WTC11 (cell line): ENCODE measurements at regions not wholly inside any gene's neighbourhood (a gene's known extent, or its start where the extent isn't known, plus 50 kb on each side); places are given as distances from the start of the nearest gene placed in this dataset.

Source experiments
- ATAC-seq: fragments of 200-7000 bp; cut with Tn5 transposase; 2 replicates; pipeline ENCODE4 v1.10.0; 2021; ENCODE audit warnings: mild to moderate bottlenecking, moderate library complexity
- CTCF ChIA-PET: fragments of 300-600 bp; sonication (Branson Sonifier 250); formaldehyde crosslinking; loops from one replicate; lab custom pipeline; 2021; ENCODE audit warnings: antibody characterized with exemption; lab: Charles Lee
- POLR2A ChIA-PET: fragments of 350-600 bp; sonication (Branson Sonifier 250); formaldehyde crosslinking; loops from one replicate; lab custom pipeline; 2021; ENCODE audit warnings: antibody characterized with exemption; lab: Charles Lee
- DNase-seq: peaks from one replicate; pipeline ENCODE4 v3.0.0; 2021; ENCODE audit warnings: low spot score
- H3K27ac Mint-ChIP-seq: 2 replicates; pipeline ENCODE4 v1.8.0; 2021; ENCODE audit warnings: mixed read lengths
- H3K27me3 Mint-ChIP-seq: 2 replicates; pipeline ENCODE4 v1.8.0; 2021; ENCODE audit warnings: low read depth, mild to moderate bottlenecking, moderate library complexity, mixed read lengths
- H3K36me3 Mint-ChIP-seq: 2 replicates; pipeline ENCODE4 v1.8.0; 2021; ENCODE audit warnings: mixed read lengths
- H3K4me1 Mint-ChIP-seq: 2 replicates; pipeline ENCODE4 v1.8.0; 2022; ENCODE audit warnings: mixed read lengths
- H3K4me3 Mint-ChIP-seq: 2 replicates; pipeline ENCODE4 v1.8.0; 2021; ENCODE audit warnings: mild to moderate bottlenecking, moderate library complexity, mixed read lengths
- H3K9me3 Mint-ChIP-seq: 2 replicates; pipeline ENCODE4 v1.8.0; 2021; ENCODE audit warnings: mixed read lengths
- FOXJ3 ChIP-seq: sonication (generic); formaldehyde crosslinking; IDR thresholded peaks from 2 replicates; pipeline ENCODE4 v1.9.0; 2021; ENCODE audit warnings: missing genetic modification reagents, mild to moderate bottlenecking, borderline replicate concordance
- FOXP1 ChIP-seq: sonication (generic); formaldehyde crosslinking; IDR thresholded peaks from 2 replicates; pipeline ENCODE4 v1.8.0; 2022; ENCODE audit warnings: missing genetic modification reagents, mild to moderate bottlenecking, moderate library complexity, borderline replicate concordance
- NR2C2 ChIP-seq: sonication (generic); formaldehyde crosslinking; IDR thresholded peaks from 2 replicates; pipeline ENCODE4 v1.8.0; 2022; ENCODE audit warnings: mild to moderate bottlenecking, missing genetic modification reagents
- SP1 ChIP-seq: sonication (generic); formaldehyde crosslinking; conservative IDR thresholded peaks from 2 replicates; pipeline ENCODE4 v1.8.1; 2022; ENCODE audit warnings: missing genetic modification reagents
- TEAD4 ChIP-seq: sonication (generic); formaldehyde crosslinking; IDR thresholded peaks from 2 replicates; pipeline ENCODE4 v1.8.0; 2022; ENCODE audit warnings: mild to moderate bottlenecking, missing genetic modification reagents
- ZBTB21 ChIP-seq: sonication (generic); formaldehyde crosslinking; IDR thresholded peaks from 2 replicates; pipeline ENCODE4 v1.8.1; 2023; ENCODE audit warnings: mild to moderate bottlenecking, missing genetic modification reagents, borderline replicate concordance
- ZNF317 ChIP-seq: sonication (generic); formaldehyde crosslinking; IDR thresholded peaks from 2 replicates; pipeline ENCODE4 v1.8.1; 2023; ENCODE audit warnings: low read depth, mild to moderate bottlenecking, moderate library complexity, missing genetic modification reagents, borderline replicate concordance
- ZNF396 ChIP-seq: fragments of 250-450 bp; sonication (Bioruptor Pico); IDR thresholded peaks from 2 replicates; pipeline ENCODE4 v1.8.0; 2021; ENCODE audit warnings: mild to moderate bottlenecking, moderate library complexity, borderline replicate concordance
- TF ChIP-seq, protein P1 (sequence below): sonication (generic); formaldehyde crosslinking; IDR thresholded peaks from 2 replicates; pipeline ENCODE4 v1.8.1; 2023; ENCODE audit warnings: mild to moderate bottlenecking, missing genetic modification reagents, moderate library complexity
- TF ChIP-seq, protein P2 (sequence below): sonication (generic); formaldehyde crosslinking; IDR thresholded peaks from 2 replicates; pipeline ENCODE4 v1.8.1; 2022; ENCODE audit warnings: low read depth, missing genetic modification reagents, borderline replicate concordance
- TF ChIP-seq, protein P3 (sequence below): sonication (generic); formaldehyde crosslinking; conservative IDR thresholded peaks from 2 replicates; pipeline ENCODE4 v1.8.1; 2022; ENCODE audit warnings: mild to moderate bottlenecking, missing genetic modification reagents
- TF ChIP-seq, protein P4 (sequence below): sonication (generic); formaldehyde crosslinking; IDR thresholded peaks from 2 replicates; pipeline ENCODE4 v1.8.0; 2022; ENCODE audit warnings: missing genetic modification reagents
- TF ChIP-seq, protein P5 (sequence below): sonication (generic); formaldehyde crosslinking; IDR thresholded peaks from 2 replicates; pipeline ENCODE4 v1.8.1; 2023; ENCODE audit warnings: mild to moderate bottlenecking, missing genetic modification reagents, moderate library complexity
- TF ChIP-seq, protein P6 (sequence below): fragments of 200-600 bp; IDR thresholded peaks from 2 replicates; pipeline ENCODE4 v1.8.0; 2022; ENCODE audit warnings: antibody characterized with exemption
- TF ChIP-seq, protein P7 (sequence below): sonication (generic); formaldehyde crosslinking; IDR thresholded peaks from 2 replicates; pipeline ENCODE4 v1.8.1; 2023; ENCODE audit warnings: mild to moderate bottlenecking, missing genetic modification reagents
- TF ChIP-seq, protein P8 (sequence below): fragments of 250-450 bp; sonication (Bioruptor Pico); IDR thresholded peaks from 2 replicates; pipeline ENCODE4 v2.1.2; 2022; ENCODE audit warnings: mild to moderate bottlenecking, moderate library complexity
- TF ChIP-seq, protein P9 (sequence below): sonication (generic); formaldehyde crosslinking; IDR thresholded peaks from 2 replicates; pipeline ENCODE4 v1.8.0; 2022; ENCODE audit warnings: mild to moderate bottlenecking, missing genetic modification reagents

DNA sequence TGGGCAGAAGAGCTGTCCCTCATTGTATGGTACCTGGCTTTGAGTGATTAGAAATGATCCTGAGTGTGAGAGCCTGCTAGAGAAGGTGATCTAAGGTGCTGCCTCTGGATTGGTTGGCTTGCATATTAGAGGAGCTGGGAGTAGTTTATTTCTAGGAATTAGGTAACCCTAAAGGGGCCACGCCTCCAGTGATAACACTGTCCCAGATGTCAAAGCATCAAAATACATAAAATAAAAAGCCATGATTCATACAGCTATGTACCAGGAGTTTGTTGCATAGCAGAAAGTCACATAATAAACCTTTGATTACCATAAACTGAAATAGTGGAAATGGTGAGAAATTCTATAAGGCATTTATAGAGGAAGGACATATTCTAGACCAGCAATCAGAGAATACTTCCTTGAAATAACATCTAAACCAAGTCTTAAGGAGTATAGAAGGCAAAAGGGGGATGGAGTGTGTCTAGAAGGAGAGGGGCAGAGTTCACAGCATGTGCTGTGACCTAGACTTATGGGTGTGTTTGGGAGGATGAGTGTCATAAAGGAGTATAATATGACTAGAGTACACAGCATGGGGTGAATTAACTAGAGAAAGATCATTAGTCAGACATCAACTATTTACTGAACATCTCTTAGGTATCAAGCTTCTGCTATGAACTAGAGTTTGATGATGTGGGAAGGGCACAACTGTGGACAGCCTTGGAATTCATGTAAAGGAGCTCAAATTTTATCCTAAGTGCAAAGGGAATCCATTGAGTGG lies 686.4 kb downstream of the GALC start (continued):
- TF ChIP-seq FOXP1 (CRISPR knock-in tag) (no peak), ZBTB21 (CRISPR knock-in tag) (no peak)
- TF ChIP-seq, protein P1, sequence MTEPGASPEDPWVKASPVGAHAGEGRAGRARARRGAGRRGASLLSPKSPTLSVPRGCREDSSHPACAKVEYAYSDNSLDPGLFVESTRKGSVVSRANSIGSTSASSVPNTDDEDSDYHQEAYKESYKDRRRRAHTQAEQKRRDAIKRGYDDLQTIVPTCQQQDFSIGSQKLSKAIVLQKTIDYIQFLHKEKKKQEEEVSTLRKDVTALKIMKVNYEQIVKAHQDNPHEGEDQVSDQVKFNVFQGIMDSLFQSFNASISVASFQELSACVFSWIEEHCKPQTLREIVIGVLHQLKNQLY (CRISPR knock-in tag): no peak

DNA sequence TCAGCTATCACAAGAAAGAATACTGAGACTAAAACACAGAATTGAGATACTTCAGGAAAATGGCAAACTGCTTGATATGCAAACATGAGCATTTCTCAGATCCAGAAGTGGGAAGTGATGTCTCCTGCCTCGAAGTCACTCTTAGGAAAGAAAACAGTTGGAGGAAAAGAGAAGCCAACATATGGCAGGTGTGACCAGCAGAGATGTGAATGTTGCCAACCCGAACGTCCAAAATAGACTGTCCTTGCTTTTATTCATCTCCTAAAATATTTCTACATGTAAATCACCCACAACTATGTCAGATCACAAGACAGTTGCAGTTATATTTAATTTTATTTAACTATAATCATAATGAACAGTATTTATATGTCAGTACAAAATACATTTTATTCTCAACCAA lies 687.6 kb downstream of the GALC start:
- no peak for TF ChIP-seq ZNF317 (CRISPR knock-in tag)
- DNase-seq (no peak), ATAC-seq (no peak)
- peaks cover 10% of the 10 kb centered on the region for H3K9me3 Mint-ChIP-seq
- H3K27ac Mint-ChIP-seq: no peak overlapping the region
- POLR2A ChIA-PET: no interaction called here
- H3K4me1 Mint-ChIP-seq: peaks cover 2% of the 10 kb centered on the region; the same call in 1 of the 2 replicates
- no peak overlapping the region for H3K4me3 Mint-ChIP-seq
- CTCF ChIA-PET: no interaction called here
- no peaks in the 10 kb centered on the region; the same call in 1 of the 2 replicates for H3K27me3 Mint-ChIP-seq
- no peaks in the 10 kb centered on the region for H3K36me3 Mint-ChIP-seq

DNA sequence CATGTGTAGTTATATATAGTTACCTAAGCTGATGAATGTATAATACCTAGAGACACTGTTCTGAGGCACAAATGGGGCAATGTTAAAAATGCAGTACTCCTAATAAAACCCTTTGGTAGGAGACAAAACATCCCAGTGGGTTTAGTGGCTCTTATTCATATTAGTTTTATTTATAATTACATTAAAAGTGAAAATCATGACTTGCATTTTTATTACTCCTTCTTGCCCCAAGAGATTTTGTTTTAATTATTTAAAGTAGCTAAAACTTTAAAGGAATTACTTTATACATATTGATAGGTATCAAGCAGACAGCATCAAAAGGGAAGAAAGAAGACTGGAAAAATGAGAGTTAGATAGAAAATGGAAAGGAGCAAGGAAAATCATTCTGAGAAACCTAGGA lies 688.6 kb downstream of the GALC start:
- CTCF ChIA-PET: no interaction called here
- H3K36me3 Mint-ChIP-seq: no peaks in the 10 kb centered on the region
- no peak overlapping the region for H3K27ac Mint-ChIP-seq
- no peak for DNase-seq
- peaks cover 2% of the 10 kb centered on the region; the same call in 1 of the 2 replicates for H3K4me1 Mint-ChIP-seq
- no peak overlapping the region for H3K4me3 Mint-ChIP-seq
- H3K27me3 Mint-ChIP-seq: no peaks in the 10 kb centered on the region
- ATAC-seq: no peak
- TF ChIP-seq, protein P2, sequence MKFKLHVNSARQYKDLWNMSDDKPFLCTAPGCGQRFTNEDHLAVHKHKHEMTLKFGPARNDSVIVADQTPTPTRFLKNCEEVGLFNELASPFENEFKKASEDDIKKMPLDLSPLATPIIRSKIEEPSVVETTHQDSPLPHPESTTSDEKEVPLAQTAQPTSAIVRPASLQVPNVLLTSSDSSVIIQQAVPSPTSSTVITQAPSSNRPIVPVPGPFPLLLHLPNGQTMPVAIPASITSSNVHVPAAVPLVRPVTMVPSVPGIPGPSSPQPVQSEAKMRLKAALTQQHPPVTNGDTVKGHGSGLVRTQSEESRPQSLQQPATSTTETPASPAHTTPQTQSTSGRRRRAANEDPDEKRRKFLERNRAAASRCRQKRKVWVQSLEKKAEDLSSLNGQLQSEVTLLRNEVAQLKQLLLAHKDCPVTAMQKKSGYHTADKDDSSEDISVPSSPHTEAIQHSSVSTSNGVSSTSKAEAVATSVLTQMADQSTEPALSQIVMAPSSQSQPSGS (CRISPR knock-in tag): no peak
- no peak for TF ChIP-seq SP1 (CRISPR knock-in tag)
- TF ChIP-seq, protein P3, sequence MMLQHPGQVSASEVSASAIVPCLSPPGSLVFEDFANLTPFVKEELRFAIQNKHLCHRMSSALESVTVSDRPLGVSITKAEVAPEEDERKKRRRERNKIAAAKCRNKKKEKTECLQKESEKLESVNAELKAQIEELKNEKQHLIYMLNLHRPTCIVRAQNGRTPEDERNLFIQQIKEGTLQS (CRISPR knock-in tag): no peak
- TF ChIP-seq NR2C2 (CRISPR knock-in tag): no peak
- TF ChIP-seq, protein P4, sequence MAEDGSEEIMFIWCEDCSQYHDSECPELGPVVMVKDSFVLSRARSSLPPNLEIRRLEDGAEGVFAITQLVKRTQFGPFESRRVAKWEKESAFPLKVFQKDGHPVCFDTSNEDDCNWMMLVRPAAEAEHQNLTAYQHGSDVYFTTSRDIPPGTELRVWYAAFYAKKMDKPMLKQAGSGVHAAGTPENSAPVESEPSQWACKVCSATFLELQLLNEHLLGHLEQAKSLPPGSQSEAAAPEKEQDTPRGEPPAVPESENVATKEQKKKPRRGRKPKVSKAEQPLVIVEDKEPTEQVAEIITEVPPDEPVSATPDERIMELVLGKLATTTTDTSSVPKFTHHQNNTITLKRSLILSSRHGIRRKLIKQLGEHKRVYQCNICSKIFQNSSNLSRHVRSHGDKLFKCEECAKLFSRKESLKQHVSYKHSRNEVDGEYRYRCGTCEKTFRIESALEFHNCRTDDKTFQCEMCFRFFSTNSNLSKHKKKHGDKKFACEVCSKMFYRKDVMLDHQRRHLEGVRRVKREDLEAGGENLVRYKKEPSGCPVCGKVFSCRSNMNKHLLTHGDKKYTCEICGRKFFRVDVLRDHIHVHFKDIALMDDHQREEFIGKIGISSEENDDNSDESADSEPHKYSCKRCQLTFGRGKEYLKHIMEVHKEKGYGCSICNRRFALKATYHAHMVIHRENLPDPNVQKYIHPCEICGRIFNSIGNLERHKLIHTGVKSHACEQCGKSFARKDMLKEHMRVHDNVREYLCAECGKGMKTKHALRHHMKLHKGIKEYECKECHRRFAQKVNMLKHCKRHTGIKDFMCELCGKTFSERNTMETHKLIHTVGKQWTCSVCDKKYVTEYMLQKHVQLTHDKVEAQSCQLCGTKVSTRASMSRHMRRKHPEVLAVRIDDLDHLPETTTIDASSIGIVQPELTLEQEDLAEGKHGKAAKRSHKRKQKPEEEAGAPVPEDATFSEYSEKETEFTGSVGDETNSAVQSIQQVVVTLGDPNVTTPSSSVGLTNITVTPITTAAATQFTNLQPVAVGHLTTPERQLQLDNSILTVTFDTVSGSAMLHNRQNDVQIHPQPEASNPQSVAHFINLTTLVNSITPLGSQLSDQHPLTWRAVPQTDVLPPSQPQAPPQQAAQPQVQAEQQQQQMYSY (CRISPR knock-in tag): no peak
- no peak for TF ChIP-seq ZNF396 (CRISPR knock-in tag)
- TF ChIP-seq, protein P5, sequence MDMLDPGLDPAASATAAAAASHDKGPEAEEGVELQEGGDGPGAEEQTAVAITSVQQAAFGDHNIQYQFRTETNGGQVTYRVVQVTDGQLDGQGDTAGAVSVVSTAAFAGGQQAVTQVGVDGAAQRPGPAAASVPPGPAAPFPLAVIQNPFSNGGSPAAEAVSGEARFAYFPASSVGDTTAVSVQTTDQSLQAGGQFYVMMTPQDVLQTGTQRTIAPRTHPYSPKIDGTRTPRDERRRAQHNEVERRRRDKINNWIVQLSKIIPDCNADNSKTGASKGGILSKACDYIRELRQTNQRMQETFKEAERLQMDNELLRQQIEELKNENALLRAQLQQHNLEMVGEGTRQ (CRISPR knock-in tag): no peak
- TF ChIP-seq, protein P6, sequence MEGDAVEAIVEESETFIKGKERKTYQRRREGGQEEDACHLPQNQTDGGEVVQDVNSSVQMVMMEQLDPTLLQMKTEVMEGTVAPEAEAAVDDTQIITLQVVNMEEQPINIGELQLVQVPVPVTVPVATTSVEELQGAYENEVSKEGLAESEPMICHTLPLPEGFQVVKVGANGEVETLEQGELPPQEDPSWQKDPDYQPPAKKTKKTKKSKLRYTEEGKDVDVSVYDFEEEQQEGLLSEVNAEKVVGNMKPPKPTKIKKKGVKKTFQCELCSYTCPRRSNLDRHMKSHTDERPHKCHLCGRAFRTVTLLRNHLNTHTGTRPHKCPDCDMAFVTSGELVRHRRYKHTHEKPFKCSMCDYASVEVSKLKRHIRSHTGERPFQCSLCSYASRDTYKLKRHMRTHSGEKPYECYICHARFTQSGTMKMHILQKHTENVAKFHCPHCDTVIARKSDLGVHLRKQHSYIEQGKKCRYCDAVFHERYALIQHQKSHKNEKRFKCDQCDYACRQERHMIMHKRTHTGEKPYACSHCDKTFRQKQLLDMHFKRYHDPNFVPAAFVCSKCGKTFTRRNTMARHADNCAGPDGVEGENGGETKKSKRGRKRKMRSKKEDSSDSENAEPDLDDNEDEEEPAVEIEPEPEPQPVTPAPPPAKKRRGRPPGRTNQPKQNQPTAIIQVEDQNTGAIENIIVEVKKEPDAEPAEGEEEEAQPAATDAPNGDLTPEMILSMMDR: no peak
- no peak for TF ChIP-seq FOXJ3 (CRISPR knock-in tag)
- TF ChIP-seq, protein P7, sequence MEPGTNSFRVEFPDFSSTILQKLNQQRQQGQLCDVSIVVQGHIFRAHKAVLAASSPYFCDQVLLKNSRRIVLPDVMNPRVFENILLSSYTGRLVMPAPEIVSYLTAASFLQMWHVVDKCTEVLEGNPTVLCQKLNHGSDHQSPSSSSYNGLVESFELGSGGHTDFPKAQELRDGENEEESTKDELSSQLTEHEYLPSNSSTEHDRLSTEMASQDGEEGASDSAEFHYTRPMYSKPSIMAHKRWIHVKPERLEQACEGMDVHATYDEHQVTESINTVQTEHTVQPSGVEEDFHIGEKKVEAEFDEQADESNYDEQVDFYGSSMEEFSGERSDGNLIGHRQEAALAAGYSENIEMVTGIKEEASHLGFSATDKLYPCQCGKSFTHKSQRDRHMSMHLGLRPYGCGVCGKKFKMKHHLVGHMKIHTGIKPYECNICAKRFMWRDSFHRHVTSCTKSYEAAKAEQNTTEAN (CRISPR knock-in tag): no peak
- TF ChIP-seq TEAD4: no peak
- TF ChIP-seq, protein P8, sequence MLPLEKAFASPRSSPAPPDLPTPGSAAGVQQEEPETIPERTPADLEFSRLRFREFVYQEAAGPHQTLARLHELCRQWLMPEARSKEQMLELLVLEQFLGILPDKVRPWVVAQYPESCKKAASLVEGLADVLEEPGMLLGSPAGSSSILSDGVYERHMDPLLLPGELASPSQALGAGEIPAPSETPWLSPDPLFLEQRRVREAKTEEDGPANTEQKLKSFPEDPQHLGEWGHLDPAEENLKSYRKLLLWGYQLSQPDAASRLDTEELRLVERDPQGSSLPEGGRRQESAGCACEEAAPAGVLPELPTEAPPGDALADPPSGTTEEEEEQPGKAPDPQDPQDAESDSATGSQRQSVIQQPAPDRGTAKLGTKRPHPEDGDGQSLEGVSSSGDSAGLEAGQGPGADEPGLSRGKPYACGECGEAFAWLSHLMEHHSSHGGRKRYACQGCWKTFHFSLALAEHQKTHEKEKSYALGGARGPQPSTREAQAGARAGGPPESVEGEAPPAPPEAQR: no peak
- TF ChIP-seq, protein P9, sequence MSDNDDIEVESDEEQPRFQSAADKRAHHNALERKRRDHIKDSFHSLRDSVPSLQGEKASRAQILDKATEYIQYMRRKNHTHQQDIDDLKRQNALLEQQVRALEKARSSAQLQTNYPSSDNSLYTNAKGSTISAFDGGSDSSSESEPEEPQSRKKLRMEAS (CRISPR knock-in tag): no peak
- TF ChIP-seq, all 79 proteins: peak for 0
- POLR2A ChIA-PET: no interaction called here
- H3K9me3 Mint-ChIP-seq: peaks cover 9% of the 10 kb centered on the region
